ENCODE measurements at regions not wholly inside any gene's neighbourhood (a gene's known extent, or its start where the extent isn't known, plus 50 kb on each side); places are given as distances from the start of the nearest gene placed in this dataset.

- TF ChIP-seq CTCF (IDR thresholded peaks at IDR 0.05) (no peak), POLR2A (IDR thresholded peaks at IDR 0.05) (no peak), EP300 (IDR thresholded peaks at IDR 0.05) (no peak)
Measured at GRCh38 chr16:85515830-85516397, 97.2 kb upstream of the GSE1 start.
